Parathyroid adenoma (tissue), 2 donors: ENCODE measurements at regions not wholly inside any gene's neighbourhood (a gene's known extent, or its start where the extent isn't known, plus 50 kb on each side); places are given as distances from the start of the nearest gene placed in this dataset.

Experiments used
- H2AFZ ChIP-seq: fragments of 300-600 bp; sonication (generic); one replicate; pipeline ENCODE4 v1.7.0; 2017; ENCODE audit warnings: antibody characterized with exemption, mild to moderate bottlenecking
- H3K27ac ChIP-seq: fragments of 300-600 bp; sonication (generic); one replicate; pipeline ENCODE4 v1.7.0; 2017
- H3K27me3 ChIP-seq: fragments of 300-600 bp; sonication (generic); one replicate; pipeline ENCODE4 v1.7.0; 2017; ENCODE audit warnings: low read length; ENCODE audit not compliant: control insufficient read depth, insufficient read depth
- H3K36me3 ChIP-seq: fragments of 300-600 bp; sonication (generic); one replicate; pipeline ENCODE4 v1.7.0; 2017; ENCODE audit warnings: low read length; ENCODE audit not compliant: control insufficient read depth, insufficient read depth
- H3K4me1 ChIP-seq: fragments of 300-600 bp; sonication (generic); one replicate; pipeline ENCODE4 v1.7.0; 2017; ENCODE audit warnings: control low read depth
- H3K4me2 ChIP-seq: fragments of 300-600 bp; sonication (generic); one replicate; pipeline ENCODE4 v1.7.0; 2017; ENCODE audit warnings: low read length
- H3K4me3 ChIP-seq: fragments of 300-600 bp; sonication (generic); one replicate; pipeline ENCODE4 v1.7.0; 2017; ENCODE audit warnings: low read depth, low read length
- H3K79me2 ChIP-seq: fragments of 300-600 bp; sonication (generic); one replicate; pipeline ENCODE4 v1.7.0; 2017; ENCODE audit warnings: control low read depth
- H3K9ac ChIP-seq: fragments of 300-600 bp; sonication (generic); one replicate; pipeline ENCODE4 v1.7.0; 2017; ENCODE audit warnings: mild to moderate bottlenecking
- H3K9me3 ChIP-seq: fragments of 300-600 bp; sonication (generic); one replicate; pipeline ENCODE4 v1.7.0; 2017; ENCODE audit warnings: low read length; ENCODE audit not compliant: control insufficient read depth
- CTCF ChIP-seq: fragments of 300-600 bp; sonication (generic); IDR thresholded peaks from one replicate; pipeline ENCODE4 v1.7.0; 2017; ENCODE audit warnings: antibody characterized with exemption, mild to moderate bottlenecking
- donor health status: primary hyperparathyroidism.

DNA sequence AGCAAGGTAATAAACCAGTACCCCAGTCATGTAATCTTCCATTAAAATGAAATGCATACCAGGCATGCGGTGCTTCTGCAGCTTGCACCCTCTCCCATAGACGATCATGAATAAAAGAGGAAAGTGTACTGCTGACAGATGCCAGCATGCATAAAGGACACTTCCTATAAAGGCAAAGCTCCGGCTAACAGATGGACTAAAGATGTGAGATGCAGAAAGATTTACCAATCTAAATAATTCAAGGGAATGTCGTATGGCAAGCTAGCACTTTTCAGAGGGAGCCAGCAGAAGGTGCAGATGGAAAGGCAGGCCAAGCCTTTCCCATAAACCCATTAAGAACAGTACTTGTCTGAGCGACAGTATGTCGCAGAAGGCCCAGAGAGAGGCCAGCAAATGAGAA, 542.0 kb downstream of the NUF2 start:
- Histone ChIP-seq H3K9ac (no peak overlapping the region), H3K36me3 (no peaks in the 10 kb centered on the region), H3K4me3 (no peak overlapping the region), H3K4me2 (no peak overlapping the region), H3K27ac (no peak overlapping the region), H2AFZ (no peak overlapping the region), H3K9me3 (no peaks in the 10 kb centered on the region), H3K4me1 (no peaks in the 10 kb centered on the region), H3K79me2 (no peaks in the 10 kb centered on the region), H3K27me3 (no peaks in the 10 kb centered on the region)
- no peak for TF ChIP-seq CTCF

- no peak for TF ChIP-seq CTCF
- Histone ChIP-seq H3K4me1 (no peaks in the 10 kb centered on the region), H3K27me3 (no peaks in the 10 kb centered on the region), H3K79me2 (no peaks in the 10 kb centered on the region), H2AFZ (no peak overlapping the region), H3K4me3 (no peak overlapping the region), H3K9ac (no peak overlapping the region), H3K36me3 (no peaks in the 10 kb centered on the region), H3K4me2 (no peak overlapping the region), H3K9me3 (no peaks in the 10 kb centered on the region), H3K27ac (no peak overlapping the region)
These were observed 542.5 kb downstream of the NUF2 start for GRCh38 chr1:163864207-163864606.

GRCh38 chr1:163866564-163866963, 544.8 kb downstream of the NUF2 start:
- Histone ChIP-seq H3K27ac (no peak overlapping the region), H3K27me3 (no peaks in the 10 kb centered on the region), H3K9me3 (no peaks in the 10 kb centered on the region), H3K4me2 (no peak overlapping the region), H3K79me2 (no peaks in the 10 kb centered on the region), H3K4me1 (no peaks in the 10 kb centered on the region), H2AFZ (no peak overlapping the region), H3K4me3 (no peak overlapping the region), H3K36me3 (no peaks in the 10 kb centered on the region), H3K9ac (no peak overlapping the region)
- TF ChIP-seq CTCF, result no peak

DNA sequence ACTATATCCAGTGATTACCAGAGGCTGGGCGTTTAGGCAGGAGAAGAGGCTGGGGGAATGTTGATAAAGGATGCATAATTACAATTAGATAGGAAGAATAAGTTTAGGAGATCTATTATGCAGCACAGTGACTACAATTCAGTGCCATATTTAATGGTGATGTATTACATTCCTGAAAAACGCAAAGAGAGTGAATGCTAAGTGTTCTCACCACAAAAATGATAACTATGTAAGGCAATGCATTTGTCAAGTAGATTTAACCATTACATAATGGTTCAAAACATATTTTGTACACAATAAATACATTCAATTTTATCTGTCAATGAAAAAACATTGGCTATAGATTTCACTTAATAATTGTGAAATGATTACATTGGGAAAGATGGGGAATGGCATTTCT, 548.9 kb downstream of the NUF2 start:
- no peak for TF ChIP-seq CTCF
- Histone ChIP-seq H3K9me3 (no peaks in the 10 kb centered on the region), H3K36me3 (no peaks in the 10 kb centered on the region), H2AFZ (no peak overlapping the region), H3K4me2 (no peak overlapping the region), H3K79me2 (no peaks in the 10 kb centered on the region), H3K4me1 (no peaks in the 10 kb centered on the region), H3K27me3 (no peaks in the 10 kb centered on the region), H3K4me3 (no peak overlapping the region), H3K9ac (no peak overlapping the region), H3K27ac (no peak overlapping the region)

- Histone ChIP-seq H2AFZ (no peak overlapping the region), H3K4me2 (no peak overlapping the region), H3K36me3 (no peaks in the 10 kb centered on the region), H3K9ac (no peak overlapping the region), H3K27me3 (no peaks in the 10 kb centered on the region), H3K9me3 (no peaks in the 10 kb centered on the region), H3K4me1 (no peaks in the 10 kb centered on the region), H3K27ac (no peak overlapping the region), H3K79me2 (no peaks in the 10 kb centered on the region), H3K4me3 (no peak overlapping the region)
- no peak for TF ChIP-seq CTCF
These were observed 550.3 kb downstream of the NUF2 start for GRCh38 chr1:163872067-163872466.
